Neural cell (in vitro differentiated cells): ENCODE measurements at regions not wholly inside any gene's neighbourhood (a gene's known extent, or its start where the extent isn't known, plus 50 kb on each side); places are given as distances from the start of the nearest gene placed in this dataset.
"Not testable (repeated sequence)": the region's sequence is repeated elsewhere in the genome, so short reads cannot be mapped to it uniquely, and the experiment has no call there.

ENCODE experiments used
- CTCF ChIP-seq: fragments of 450-650 bp; IDR thresholded peaks from 2 replicates; pipeline ENCODE4 v1.5.1; 2014; ENCODE audit warnings: antibody characterized with exemption, mild to moderate bottlenecking, moderate library complexity; ENCODE audit not compliant: poor library complexity, severe bottlenecking
- EP300 ChIP-seq: fragments of 450-650 bp; conservative IDR thresholded peaks from 2 replicates; pipeline ENCODE4 v1.6.1; 2014; ENCODE audit warnings: antibody characterized with exemption, mild to moderate bottlenecking, moderate library complexity; ENCODE audit not compliant: poor library complexity, severe bottlenecking
- REST ChIP-seq: IDR thresholded peaks from 2 replicates; pipeline ENCODE4 v1.6.1; 2012; ENCODE audit warnings: borderline replicate concordance

- not testable (repeated sequence) for TF ChIP-seq CTCF, REST, EP300
These were observed 731.1 kb downstream of the MAFB start for GRCh38 chr20:39957911-39958310.
